K562 (cell line): ENCODE measurements at regions not wholly inside any gene's neighbourhood (a gene's known extent, or its start where the extent isn't known, plus 50 kb on each side); places are given as distances from the start of the nearest gene placed in this dataset.

Source experiments
- BRD4 ChIP-seq: fragments of 200-600 bp; sonication (generic); IDR thresholded peaks from 2 replicates; pipeline ENCODE4 v1.6.1; 2017; ENCODE audit warnings: inconsistent platforms
- CREBBP ChIP-seq: IDR thresholded peaks from one replicate; pipeline ENCODE4 v1.6.1; 2012; ENCODE audit warnings: low read depth, mild to moderate bottlenecking, control low read depth, inconsistent platforms, low read length
- E2F8 ChIP-seq: fragments of 450-650 bp; IDR thresholded peaks from 2 replicates; pipeline ENCODE4 v1.7.1; 2018; ENCODE audit warnings: mild to moderate bottlenecking, low read depth; ENCODE audit not compliant: partially characterized antibody
- GATAD2B ChIP-seq: fragments of 450-650 bp; IDR thresholded peaks from 2 replicates; pipeline ENCODE4 v1.6.1; 2017; ENCODE audit warnings: mild to moderate bottlenecking, borderline replicate concordance
- NFE2L1 ChIP-seq: fragments of 450-650 bp; IDR thresholded peaks from 2 replicates; pipeline ENCODE4 v1.6.1; 2016; ENCODE audit warnings: missing genetic modification characterization, low read depth, mild to moderate bottlenecking, missing compliant biosample characterization, moderate library complexity, borderline replicate concordance
- NRF1 ChIP-seq, 2 experiments: fragments of 450-650 bp; IDR thresholded peaks in 1 of 2; conservative IDR thresholded peaks in 1 of 2; 2 replicates each; pipeline ENCODE4 v1.6.1; 2014; ENCODE audit warnings: mild to moderate bottlenecking in 2 of 2
- POLR2G ChIP-seq: fragments of 200-400 bp; formaldehyde crosslinking; IDR thresholded peaks from 2 replicates; pipeline ENCODE4 v1.6.1; 2017; ENCODE audit warnings: low read depth, mild to moderate bottlenecking, antibody characterized with exemption, low read length, moderate library complexity
- TGIF2 ChIP-seq: sonication (generic); formaldehyde crosslinking; IDR thresholded peaks from 2 replicates; pipeline ENCODE4 v1.8.1; 2022; ENCODE audit warnings: mild to moderate bottlenecking, missing genetic modification reagents, moderate library complexity
- ZFP36 ChIP-seq: fragments of 150-350 bp; IDR thresholded peaks from 2 replicates; pipeline ENCODE4 v1.6.1; 2018; ENCODE audit warnings: low read length, low read depth; ENCODE audit not compliant: partially characterized antibody
- ZNF311 ChIP-seq: fragments of 250-450 bp; sonication (Bioruptor Pico); IDR thresholded peaks from 2 replicates; pipeline ENCODE4 v1.4.0; 2020; ENCODE audit warnings: mild to moderate bottlenecking, moderate library complexity
- ZNF668 ChIP-seq: fragments of 250-450 bp; sonication (Bioruptor Pico); IDR thresholded peaks from 2 replicates; pipeline ENCODE4 v1.8.0; 2022; ENCODE audit warnings: mild to moderate bottlenecking, inconsistent platforms
- ZNF830 ChIP-seq: fragments of 250-450 bp; sonication (Bioruptor Pico); IDR thresholded peaks from 2 replicates; pipeline ENCODE4 v1.5.0; 2021; ENCODE audit warnings: mild to moderate bottlenecking
- TF ChIP-seq, protein P1 (sequence below): fragments of 200-400 bp; formaldehyde crosslinking; IDR thresholded peaks from 2 replicates; pipeline ENCODE4 v1.6.1; 2017; ENCODE audit warnings: mild to moderate bottlenecking, low read depth, low read length, moderate library complexity

- TF ChIP-seq E2F8 (no peak), POLR2G (no peak), NRF1 (conservative IDR thresholded peaks at IDR 0.05 in 1 of 2, IDR thresholded peaks at IDR 0.05 in 1 of 2) (no peak), ZNF668 (CRISPR knock-in tag) (no peak), GATAD2B (no peak), TGIF2 (CRISPR knock-in tag) (no peak), ZNF311 (CRISPR knock-in tag) (no peak), ZFP36 (no peak), CREBBP (no peak), ZNF830 (CRISPR knock-in tag) (no peak), BRD4 (no peak), NFE2L1 (tag) (no peak)
- TF ChIP-seq, protein P1, sequence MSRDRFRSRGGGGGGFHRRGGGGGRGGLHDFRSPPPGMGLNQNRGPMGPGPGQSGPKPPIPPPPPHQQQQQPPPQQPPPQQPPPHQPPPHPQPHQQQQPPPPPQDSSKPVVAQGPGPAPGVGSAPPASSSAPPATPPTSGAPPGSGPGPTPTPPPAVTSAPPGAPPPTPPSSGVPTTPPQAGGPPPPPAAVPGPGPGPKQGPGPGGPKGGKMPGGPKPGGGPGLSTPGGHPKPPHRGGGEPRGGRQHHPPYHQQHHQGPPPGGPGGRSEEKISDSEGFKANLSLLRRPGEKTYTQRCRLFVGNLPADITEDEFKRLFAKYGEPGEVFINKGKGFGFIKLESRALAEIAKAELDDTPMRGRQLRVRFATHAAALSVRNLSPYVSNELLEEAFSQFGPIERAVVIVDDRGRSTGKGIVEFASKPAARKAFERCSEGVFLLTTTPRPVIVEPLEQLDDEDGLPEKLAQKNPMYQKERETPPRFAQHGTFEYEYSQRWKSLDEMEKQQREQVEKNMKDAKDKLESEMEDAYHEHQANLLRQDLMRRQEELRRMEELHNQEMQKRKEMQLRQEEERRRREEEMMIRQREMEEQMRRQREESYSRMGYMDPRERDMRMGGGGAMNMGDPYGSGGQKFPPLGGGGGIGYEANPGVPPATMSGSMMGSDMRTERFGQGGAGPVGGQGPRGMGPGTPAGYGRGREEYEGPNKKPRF: no peak
These were observed 62.4 kb downstream of the ARL6IP4 start (continued) for GRCh38 chr12:123042833-123043232.
